HG02981 (cell line): ENCODE measurements at regions not wholly inside any gene's neighbourhood (a gene's known extent, or its start where the extent isn't known, plus 50 kb on each side); places are given as distances from the start of the nearest gene placed in this dataset.

ENCODE experiments used
- ATAC-seq: cut with Tn5 transposase; IDR thresholded peaks from one replicate; pipeline ENCODE4 v1.9.1; 2021; ENCODE audit warnings: mild to moderate bottlenecking, moderate library complexity; ENCODE audit not compliant: unreplicated experiment

- no peak for ATAC-seq
Observed at GRCh38 chr11:80831374-80831773, 1390.5 kb upstream of the TENM4 start.

GRCh38 chr11:80827781-80828180 is 1387.0 kb upstream of the TENM4 start:
- no peak for ATAC-seq

- no peak for ATAC-seq
Observed at GRCh38 chr11:80826808-80827207, 1386.0 kb upstream of the TENM4 start.

DNA sequence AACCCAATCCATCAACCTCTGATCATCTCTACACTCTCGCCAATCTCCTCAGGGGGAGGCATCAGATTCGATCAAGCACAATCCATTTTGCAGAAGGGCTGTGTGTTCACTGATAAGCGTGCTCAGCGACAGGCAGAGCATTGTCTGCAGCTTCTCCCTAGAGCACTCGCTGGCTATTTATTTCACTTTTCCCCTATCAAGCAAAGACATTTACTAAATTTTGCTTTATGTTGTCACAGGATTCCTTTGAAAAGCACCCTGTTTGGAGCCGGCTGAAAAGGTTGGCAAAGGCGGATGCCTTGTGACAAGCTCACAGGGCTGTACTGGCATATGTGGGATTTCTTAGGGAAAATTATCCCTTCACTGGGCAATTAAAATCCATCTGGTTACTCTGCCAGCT is 1381.5 kb upstream of the TENM4 start:
- ATAC-seq: no peak

DNA sequence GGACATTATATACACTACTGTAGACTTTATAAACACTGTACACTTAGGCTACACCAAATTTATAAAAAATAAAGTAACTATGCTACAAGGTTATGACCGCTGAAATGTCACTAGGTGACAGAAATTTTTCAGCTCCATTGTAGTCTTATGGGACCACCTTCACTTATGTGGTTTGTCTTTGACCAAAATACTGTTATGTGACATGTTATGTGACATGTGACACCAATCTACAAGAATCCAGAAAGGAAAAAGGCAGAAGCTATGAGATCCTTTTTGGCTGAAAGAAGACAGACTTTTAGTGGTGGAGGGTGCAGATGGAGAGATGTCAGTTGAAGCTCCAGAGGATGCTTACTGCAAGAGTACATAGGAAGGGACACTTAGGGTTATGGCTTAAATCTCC is 1378.4 kb upstream of the TENM4 start:
- ATAC-seq: no peak

- ATAC-seq: no peak
Observed at GRCh38 chr11:80816966-80817365, 1376.1 kb upstream of the TENM4 start.

DNA sequence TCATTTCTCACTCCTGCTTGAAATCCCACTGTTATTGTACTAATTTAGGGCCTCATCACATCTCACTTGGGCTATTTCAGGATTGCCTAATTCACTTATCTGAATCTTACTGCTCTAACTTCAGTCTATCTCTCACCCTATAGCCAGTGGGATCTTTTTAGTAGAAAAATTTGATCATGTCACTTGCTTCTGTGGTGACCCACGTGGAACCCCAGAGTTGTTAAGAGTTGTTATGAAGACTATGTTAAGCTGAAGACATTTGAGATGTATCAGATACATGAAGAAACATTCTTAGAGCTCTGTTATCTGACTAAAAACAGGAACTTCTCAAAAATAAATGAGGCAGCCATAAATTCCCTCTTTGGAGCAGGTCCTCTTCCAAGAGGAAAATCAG is 1375.6 kb upstream of the TENM4 start:
- ATAC-seq: peak; percentile 35

- ATAC-seq: peak; percentile 93
Observed at GRCh38 chr11:80815752-80816453, 1375.1 kb upstream of the TENM4 start.

- no peak for ATAC-seq
Observed at GRCh38 chr11:80814813-80815212, 1374.0 kb upstream of the TENM4 start.

- ATAC-seq: no peak
Observed at GRCh38 chr11:80810695-80811094, 1369.9 kb upstream of the TENM4 start.

DNA sequence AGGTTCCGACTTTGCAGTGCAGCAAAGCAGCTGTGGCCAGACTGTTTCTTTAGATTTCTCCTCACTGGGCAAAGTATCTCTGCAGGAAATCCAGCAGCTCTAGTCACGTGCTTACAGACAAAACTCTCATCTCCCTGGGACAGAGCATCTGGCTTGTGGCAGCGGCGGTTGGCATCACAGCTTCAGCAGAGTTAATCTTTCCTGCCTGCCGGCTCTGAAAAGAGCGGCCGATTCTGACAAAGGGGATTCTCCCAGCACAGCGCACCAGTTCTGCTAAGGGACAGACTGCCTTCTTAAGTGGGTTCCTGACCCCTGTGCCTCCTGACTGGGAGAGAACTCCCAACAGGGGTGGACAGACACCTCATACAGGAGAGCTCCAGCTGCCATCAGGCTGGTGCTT is 1357.3 kb upstream of the TENM4 start:
- no peak for ATAC-seq

DNA sequence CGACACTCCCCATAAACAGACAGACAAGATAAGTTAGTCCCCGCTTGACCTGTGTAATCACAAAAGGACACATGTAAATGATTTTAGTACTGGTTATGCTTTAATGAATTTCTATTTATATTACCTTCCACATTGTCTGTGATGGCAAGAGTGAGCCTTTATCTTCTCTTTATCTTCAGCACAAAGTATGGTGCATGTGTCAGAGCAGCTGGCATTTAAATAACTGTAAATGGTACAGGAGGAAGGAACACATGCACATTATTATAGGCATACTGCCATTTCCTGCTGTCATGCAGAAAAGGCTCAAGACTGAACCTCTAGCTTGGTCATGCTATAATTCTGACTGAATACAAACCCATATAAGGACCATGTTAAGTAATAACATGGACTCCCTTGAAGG is 1342.7 kb upstream of the TENM4 start:
- no peak for ATAC-seq

DNA sequence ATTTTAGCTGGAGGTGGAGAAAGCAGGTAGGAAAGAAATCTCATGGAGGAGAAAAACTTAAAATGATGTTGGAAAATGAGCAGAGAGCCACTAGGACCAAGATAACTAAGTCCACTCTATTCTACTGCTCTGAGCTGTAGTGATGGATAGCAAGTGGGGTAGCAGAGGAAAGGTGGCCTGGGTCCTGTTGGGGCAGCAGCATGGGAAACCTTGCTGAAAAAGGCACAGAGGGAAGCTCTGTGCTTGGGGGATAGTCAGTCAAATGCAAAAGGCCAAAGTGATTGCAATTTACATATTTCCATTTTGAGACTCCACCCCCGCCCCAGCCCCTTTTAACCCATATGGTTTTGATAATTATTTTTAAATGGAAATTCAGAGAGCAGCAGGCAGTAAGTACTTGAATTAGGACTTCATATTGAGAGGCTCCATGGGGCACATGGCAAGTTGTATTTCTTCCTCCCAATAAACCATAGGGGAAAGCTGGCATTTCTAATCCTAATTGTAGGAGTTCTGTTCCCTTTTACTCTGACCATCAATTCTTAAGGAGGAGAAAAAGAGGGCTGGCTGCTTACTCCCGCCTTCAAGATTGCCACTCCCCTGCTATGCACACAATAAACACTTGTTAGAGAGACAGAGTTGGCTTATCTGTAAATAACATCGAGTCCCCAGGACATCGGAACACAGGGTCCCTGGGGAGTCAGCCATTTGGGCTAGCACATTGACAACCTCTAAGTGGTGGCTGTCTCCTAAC is 1341.5 kb upstream of the TENM4 start:
- no peak for ATAC-seq

DNA sequence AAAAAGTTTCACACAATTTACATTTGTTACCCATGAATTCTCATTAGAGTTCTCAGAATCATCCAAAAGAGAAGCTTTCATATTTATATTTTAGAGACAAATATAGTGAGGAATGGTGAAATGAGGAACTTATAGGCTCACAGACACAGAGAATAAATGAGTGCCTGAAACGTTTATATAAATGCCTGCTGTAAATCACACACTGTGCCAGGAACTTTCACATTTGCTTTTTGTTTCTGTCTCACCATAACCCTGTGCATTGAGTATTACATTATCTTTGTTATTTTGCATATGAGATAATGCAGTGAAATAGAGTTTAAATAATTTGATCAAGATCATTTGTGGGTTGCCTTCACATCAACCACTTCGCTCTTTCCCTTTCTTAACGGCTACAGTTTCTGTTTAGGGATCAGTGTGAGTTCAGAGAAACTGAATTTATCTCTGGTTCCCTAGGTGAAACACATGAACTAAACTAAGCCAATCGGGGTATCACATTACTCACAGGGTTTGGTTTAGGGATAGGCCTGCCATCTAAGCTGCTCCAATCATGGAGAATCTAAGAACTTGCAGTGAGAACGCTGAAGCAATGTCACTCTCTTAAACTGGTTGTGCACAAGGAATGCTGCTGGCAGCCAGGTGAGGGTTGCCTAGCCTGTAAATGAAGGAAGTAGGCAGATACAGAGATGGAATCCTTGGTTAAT is 1339.2 kb upstream of the TENM4 start:
- ATAC-seq: no peak

DNA sequence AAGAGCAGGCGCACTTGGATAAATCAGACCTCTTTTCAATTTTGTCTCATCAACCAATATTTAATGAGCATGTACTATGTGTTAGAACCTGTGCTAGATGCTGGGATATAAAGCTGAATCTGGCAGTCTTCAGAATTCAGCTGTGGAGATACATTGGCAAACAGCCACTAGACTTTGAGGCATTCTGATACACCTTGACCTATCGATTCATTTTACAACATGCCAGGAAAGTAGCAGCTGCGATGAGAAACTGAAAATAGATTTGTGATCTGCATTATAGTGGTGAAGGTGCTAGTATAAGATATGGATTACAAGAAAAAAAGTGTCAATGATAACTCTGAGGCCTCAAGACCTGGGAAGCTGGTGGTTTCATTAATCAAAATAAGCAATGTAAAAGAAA is 1338.1 kb upstream of the TENM4 start:
- no peak for ATAC-seq

GRCh38 chr11:80778432-80778831 is 1337.6 kb upstream of the TENM4 start:
- ATAC-seq: no peak

DNA sequence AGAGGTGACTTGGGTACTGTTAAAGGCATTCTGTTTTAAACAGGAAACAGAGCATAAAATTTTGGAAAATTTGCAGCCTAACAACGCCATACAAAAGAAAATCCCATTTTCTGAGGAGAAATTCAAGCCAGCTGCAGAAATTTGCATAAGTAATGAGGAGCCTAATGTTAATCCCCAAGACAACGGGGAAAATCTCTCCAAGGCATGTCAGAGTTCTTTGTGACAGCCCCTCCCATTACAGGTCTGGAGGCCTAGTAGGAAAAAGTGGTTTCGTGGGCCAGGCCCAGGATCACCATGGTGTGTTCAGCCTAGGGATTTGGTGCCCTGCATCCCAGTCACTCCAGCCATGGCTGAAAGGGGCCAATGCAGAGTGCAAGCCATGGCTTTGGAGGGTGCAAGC is 1333.1 kb upstream of the TENM4 start:
- no peak for ATAC-seq

GRCh38 chr11:80771017-80771416 is 1330.2 kb upstream of the TENM4 start:
- no peak for ATAC-seq

DNA sequence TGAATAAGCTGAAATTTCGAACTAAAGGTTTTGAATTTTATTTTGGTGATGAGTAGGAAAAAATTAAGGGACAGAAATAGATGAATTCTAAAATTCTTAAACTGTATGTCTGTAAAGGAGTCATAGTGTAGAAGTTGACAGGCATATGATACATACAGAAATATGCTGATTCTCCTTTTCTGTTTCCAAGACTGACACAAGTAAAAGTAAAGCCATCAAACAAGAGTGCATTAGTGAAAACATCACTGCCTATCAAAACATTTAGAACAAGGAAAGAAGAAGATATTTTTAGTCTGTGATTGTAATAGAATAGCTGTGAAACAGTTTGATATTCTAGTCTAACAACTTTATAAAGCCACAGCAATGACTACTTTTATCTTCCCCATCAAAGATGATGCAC is 1318.0 kb upstream of the TENM4 start:
- no peak for ATAC-seq

DNA sequence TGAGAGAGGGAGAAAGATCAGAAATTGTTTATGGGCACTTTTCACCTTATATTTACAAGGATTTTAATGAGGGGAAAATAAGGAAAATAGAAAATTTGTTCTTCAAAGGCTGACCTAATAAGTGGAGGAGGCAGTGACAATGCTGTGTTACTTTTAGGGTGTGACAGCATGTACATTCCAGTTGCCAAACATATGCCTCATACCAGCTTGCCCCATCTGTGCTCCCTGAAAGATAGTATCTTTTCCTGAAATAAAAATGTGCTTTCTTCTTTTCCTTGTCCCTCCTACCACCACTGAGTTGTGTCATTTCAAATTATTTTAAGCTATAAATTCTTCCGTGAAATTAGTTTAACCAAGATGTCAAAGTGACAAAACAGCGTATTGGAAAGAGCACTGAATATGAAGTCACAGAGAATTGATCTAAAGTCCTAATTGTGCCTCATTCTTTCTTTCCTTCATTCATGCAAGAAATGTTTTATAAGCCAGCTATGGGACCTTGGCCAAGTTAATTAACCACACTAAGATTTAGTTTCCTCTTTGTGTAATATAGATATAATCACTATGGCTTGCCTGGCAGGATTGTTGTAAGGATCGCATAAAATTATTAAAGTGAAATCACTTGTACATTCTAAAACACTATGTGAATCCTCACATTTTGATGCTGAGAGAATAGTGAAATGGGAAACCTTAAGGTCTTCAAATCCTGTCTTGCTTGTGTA is 1307.5 kb upstream of the TENM4 start:
- ATAC-seq: no peak

DNA sequence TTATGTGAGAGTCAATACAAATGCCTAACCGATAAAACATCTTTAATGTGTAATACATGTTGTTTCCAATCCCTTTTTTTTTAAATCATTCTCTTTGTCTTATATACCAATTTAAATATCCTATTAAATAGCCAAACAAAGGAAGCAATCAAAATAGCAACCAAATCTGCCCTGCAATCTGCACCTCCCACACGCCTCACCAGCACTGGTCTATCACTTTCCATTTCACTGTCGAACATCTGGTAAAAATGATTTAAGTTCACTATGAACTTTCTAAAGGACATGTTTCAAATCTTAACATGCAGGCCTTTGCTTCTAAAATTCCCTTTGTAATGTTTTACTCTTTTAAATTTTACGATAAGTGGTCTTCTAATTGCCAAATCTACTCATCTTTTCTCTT is 1305.5 kb upstream of the TENM4 start:
- no peak for ATAC-seq
